KG1 (cell line): ENCODE measurements at regions not wholly inside any gene's neighbourhood (a gene's known extent, or its start where the extent isn't known, plus 50 kb on each side); places are given as distances from the start of the nearest gene placed in this dataset.
"Not testable (repeated sequence)": the region's sequence is repeated elsewhere in the genome, so short reads cannot be mapped to it uniquely, and the experiment has no call there.

ENCODE experiments used
- DNase-seq: peaks from one replicate; lab custom pipeline; 2025; lab: John Stamatoyannopoulos, UW

DNA sequence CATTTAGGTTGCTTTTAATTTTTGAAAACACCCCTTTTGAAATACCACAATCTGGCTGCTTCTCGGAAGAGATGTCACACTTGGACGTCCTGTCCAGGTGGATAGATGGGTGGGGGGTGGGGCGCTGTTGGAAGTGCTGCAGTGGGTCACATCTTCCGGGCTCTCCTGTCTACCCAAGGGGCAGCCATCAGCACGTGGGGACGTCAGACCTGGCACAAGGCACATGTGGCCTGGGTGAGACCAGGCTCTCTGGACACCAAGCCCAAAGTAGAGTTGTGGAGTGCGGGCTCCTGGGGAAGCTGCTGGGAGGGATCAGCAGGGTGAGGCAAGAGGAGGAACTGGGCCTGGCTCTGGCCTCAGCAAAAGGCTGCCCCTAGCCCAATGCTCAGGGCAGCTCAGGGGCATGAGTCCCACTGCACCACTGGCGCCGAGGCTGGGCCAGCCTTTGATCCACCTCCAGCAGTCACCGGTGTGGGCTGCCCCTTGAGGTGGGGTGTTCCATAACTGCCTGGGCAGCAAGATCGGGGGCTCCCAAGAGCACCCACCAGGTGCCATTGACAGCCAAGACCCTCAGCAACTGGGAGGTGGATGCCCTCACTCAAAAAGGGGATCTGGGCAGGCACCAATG is 68.6 kb upstream of the CCND1 start:
- no peak for DNase-seq

DNA sequence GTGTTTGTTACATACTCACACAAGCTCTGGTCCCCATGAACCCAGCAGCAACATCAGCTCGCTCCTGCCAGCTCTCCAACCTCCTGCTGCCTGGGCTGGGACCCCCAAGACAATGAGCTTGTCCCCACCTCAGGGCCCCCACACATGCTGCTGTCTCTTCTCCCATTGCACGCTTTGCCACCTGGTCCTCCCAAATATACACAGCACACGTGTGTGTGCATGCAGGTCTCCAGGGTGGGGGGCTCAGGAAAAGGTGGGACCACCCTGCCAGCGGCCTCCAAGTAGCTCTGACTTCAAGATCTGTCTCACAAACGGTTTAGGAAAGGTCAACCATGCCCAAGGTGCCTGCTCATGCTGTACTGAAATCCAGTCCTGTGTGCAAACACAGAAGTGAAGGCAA is 68.1 kb upstream of the CCND1 start:
- no peak for DNase-seq

DNA sequence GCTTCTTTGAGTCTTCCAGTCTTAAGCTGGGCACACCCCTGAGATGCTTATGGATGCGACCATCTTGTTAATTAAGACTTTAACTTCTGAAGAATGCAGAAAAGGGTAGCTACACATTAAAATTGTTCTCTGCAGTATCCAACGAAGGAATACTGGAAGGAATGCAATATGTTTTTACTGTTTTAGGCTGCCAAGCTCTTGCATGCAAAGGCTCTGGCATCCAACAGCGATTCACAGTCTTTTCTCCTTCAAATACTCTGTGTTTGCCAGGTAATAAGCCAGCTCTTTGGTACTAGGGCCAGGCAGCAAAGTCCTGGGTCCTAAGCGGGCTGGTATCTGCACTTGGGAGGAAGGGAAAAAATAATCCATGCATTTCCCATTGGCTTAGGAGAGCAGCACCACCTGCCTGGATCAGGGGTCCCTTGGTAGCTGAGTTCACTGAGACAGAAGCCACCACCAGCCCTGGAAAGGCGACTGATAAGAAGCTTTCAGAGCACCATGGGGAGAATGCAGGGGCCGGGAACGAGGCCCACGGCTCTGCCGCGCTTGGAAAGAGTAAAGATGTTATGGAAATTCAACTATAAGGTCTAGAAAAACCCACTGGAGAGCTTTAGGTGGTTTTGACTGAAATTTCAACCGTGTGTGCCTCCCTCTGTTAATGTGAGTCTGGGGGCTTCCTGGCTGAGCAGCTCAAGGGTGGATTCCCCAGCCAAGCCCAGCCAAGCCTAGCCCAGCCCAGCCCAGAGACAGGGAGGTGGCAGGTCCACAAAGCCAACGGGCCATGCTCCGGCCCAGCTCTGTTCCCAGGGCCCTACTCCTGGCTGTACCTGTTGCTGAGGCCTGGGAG is 67.0 kb upstream of the CCND1 start:
- DNase-seq, result no peak

DNA sequence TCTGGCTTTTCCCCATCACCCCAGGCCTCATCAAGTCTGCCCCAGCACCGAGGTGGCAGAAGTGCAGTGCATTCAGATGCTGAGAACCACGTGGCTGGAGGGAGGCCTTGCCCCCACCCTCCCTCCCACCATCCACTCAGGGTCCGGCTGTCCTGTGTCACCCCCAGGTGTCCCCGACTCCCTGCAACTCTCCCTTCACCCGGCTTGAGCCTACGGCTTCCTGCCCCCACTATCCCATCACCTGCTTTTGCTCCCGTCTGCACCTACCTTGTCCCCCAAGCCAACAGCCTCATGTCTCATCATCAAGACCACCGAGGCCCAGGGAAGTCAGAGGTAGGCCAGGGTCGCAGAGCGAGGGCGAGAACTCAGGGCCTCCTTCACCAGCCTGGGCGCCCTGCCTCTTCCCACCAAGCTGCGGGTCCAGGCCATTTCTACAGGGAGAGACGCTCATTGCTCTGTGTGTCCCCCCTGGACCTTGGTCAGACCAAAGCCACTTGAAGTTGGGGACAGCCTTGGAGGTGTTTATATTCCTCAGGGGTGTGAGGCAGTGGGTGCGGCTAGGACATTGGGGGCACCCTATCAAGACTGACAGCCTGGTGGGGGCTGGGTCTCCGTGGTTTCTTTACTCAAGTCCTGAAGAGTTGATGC is 66.2 kb upstream of the CCND1 start:
- no peak for DNase-seq

DNA sequence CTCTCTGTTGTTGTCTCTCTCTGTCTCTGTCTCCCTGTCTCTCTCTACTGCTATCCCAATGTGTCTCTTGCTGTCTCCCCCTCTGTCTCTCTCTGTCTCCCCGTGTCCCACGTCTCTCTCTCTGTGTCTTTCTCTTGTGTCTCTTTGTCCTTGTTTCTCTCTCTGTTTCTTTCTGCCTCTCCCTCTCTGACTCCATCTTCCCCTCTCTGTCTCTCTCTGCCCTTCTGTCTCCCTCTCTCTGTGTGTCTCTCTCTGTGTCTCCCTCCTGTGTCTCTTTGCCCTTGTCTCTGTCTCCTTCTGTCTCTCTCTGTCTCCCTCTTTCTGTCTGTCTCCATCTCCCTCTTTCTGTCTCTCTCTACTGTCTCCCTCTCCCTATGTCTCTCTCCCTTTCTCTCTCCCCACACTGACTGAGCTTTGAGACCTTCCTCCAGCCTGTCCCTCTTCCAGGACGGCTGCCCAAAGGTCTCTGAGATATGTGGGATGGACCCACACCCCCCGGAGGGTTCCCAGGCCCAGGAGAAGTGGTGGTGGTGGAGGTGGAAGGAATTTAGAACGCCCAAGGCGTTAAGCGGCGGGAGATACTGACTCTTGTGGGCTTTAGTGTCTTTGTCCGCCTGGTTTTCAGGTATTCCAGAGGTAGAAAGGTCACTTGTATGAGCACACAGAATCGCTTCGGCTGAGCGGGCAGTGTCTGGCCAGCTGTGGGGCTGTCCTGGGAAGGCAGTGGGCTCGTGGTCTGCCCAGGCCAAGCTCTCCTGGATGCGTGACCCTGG is 65.5 kb upstream of the CCND1 start:
- DNase-seq, result no peak

DNA sequence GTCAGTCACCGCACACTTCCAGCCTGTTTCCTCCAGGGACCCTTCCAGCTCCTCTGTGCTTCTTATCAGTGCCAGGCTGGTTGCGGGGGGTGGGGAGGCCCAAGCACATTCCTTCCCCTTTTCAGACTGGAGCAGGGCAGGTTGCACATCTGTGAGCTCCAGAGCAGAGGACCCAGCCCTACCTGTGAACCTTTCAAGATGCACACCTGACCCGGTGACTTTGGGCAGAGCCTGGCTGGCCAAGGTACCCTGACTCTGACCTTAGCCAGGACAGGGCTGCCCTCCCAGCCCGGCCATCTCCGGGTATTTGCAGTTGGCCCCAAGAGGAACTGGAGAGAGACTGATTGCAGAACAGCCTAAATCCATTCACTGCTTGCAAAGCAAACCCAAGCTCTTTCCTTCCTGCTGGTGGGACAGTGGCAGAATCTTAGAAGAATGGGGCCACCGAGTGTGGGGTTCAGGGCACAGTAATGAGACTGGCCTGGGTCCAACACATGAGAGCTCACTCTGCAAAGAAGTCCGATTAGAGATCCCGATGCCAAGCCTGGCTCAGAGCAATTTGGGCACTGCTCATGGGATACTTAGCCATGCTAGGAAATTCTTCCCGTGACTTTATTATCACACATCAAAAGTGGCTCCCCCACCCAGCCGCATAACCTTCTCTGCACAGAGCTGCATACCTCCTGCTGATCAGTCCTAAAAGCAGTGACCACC is 64.7 kb upstream of the CCND1 start:
- peak; percentile 38 for DNase-seq

DNA sequence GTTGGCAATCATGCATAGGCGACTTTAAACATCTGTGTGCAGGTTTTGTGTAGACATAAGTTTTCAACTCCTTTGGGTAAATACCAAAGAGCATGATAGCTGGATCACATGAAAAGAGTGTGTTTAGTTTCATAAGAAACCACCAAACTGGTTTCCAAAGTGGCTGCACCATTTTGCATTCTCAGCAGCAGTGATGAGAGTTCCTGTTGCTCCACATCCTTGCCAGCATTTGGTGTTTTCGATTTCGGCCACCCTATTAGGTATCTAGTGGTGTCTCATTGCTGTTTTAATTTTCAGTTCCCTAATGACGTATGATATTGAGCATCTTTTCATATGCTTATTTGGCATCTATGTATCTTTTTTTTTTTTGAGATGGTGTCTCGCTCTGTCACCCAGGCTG is 62.8 kb upstream of the CCND1 start:
- DNase-seq, result no peak

DNA sequence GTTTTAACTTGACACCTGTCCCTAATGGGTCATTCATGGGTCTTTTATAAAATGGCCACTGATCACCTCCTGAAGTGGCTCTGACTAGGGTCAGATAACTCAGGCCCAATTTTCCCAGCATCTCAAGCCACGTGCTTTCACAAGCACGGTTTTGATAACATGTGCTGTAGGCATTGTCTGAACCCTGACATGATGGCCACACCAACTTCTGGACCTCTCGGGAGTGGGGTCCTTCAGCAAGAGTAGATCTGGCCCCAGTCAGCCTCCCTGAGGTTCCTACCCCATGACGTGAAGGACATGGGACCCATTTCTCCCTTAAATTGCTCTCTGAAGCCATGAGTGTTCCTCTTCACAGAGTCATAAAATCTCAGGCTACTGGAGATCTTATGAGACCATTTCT is 60.4 kb upstream of the CCND1 start:
- no peak for DNase-seq

DNA sequence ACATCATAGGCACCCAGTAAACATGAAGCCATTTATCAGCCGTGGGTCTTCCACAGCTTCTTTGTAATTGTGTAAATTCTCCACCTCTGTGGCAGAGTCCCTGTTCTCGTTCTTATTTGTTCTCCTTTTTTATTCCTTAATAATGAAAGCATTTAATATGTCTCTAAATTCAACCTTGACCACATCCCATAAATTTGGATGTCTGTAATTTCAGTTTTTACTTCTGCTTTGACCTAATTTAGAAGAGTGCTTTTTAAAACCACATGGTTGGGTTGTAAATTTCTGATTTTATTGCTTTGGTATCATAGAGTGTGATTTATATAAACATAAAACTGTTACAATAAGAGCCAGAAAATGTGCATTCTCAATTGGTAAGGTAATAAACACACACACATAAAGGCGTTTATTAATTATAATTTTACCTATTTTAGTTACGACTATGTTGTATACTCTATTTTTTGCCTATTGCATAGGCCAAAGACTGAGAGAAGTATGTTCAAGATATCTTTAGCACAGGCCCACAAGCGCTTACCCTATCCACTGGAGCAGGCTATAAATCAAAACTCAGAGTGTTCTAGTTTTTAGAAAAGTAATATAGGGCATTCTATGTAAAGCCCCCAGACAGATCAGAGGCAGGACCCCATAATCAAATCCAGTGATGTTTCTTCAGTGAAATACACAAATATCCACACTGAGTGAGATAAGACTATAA is 58.0 kb upstream of the CCND1 start:
- DNase-seq, result no peak

DNA sequence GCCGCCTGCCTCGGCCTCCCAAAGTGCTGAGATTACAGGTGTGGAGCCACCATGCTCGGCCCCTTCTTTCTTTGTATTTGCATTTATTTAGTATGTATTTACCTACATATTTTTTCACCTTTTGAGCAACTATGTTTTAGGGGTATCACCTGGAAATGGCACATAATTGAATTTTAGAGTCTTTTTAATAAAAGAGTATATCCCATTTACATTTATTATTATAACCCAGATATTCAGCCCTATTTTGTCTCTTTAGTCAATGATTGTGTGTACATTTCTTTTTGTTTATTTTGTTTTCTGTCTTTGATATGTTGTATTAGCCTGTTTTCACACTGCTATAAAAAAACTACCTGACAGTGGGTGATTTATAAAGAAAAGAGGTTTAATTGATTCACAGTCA is 56.8 kb upstream of the CCND1 start:
- DNase-seq, result no peak

DNA sequence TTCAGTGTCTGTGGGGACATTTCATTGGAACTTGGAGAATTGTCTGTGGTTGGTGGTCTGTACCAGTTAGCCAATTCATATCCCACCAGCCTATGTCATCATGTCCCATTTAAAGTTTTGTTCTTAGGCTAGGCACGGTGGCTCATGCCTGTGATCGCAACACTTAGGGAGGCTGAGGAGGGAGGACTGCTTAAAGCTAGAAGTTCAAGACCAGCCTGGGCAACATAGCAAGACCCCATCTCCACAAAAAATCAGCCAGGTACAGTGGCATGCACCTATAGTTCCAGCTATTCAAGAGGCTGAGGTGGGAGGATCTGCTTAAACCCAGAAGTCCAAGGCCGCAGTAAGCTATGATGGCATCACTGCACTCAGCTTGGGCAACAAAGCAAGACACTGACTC is 55.6 kb upstream of the CCND1 start:
- DNase-seq, result no peak

DNA sequence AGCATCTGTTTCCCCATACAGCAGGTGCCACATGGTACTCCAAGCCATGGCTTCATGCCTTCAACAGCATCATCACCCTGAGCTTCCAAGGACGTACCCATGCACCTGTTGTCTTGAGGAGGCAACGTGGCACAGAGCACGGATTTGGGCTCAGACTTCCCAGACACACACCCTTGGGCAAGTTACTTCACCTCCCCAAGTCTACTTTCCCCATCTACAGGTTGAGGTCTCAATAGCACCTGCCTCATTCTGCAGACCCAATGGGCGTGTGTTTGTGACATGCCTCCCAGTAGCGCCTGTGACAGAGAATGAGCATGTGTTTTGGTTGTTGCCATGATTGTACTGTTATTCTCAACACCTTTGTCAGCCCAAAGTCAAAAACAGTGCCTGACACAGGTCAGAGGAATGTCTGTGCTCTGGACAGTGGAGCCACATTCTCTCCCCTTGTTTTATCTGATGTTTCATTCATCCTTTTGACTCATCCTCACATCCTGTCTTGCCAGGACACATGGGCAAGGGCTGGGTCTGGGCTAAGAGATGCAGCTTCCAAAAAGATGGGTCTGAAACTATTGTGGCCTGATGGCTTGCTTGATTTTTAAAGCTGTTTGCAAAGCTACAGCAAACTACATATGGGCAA is 53.4 kb upstream of the CCND1 start:
- no peak for DNase-seq

DNA sequence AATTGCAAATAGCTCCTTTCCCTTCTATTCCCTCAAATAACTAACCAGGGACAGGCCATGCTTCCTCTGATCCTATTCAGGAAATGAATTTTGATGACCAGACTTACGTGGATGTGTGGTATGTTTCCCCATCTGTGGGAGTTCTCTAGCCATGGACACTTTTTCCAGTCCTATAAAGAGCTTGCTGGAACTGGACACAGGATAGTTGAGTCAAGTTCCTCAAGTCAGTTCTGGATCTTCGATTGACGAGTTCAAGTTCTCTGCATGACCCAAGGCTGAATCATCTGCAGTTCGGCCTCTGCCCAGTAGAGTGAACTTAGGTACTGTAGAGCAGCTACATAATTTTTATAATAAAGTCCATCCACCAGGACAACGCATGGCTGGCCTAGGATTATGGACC is 52.7 kb upstream of the CCND1 start:
- no peak for DNase-seq

DNA sequence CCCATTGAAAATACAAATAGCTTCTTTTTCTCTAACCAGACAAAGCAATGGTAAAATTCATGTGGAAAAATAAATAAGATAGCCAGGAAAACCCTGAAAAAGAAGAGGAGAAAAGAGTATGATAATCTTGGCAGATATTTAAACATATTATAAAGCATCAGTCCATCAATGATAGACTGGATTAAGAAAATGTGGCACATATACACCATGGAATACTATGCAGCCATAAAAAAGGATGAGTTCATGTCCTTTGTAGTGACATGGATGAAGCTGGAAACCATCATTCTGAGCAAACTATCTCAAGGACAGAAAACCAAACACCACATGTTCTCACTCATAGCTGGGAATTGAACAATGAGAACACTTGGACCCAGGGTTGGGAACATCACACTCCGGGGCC is 50.9 kb upstream of the CCND1 start:
- not testable (repeated sequence) for DNase-seq
